Peyer's patch (tissue), 4 donors: ENCODE measurements at regions not wholly inside any gene's neighbourhood (a gene's known extent, or its start where the extent isn't known, plus 50 kb on each side); places are given as distances from the start of the nearest gene placed in this dataset.

ENCODE experiments used
- DNase-seq, 3 donors: peaks; one replicate each; pipeline ENCODE4 v3.0.0-alpha.2; 2017 to 2019
- H3K27ac ChIP-seq, 4 donors: fragments of 200-600 bp; sonication (generic); one replicate each; pipeline ENCODE4 v1.5.1; 2016 to 2019
- H3K27me3 ChIP-seq, 2 donors: fragments of 200-600 bp; sonication (generic); one replicate each; pipeline ENCODE4 v1.5.1; 2019
- H3K36me3 ChIP-seq, 3 donors: fragments of 200-600 bp; sonication (generic); one replicate each; pipeline ENCODE4 v1.5.1; 2016 to 2019
- H3K4me1 ChIP-seq, 4 donors: fragments of 200-600 bp; sonication (generic); one replicate each; pipeline ENCODE4 v1.5.1; 2016 to 2019
- H3K4me3 ChIP-seq, 4 donors: fragments of 200-600 bp; sonication (generic); 1 replicate in 3 of 4; 2 replicates in 1 of 4; pipeline ENCODE4 v1.5.1; 2016 to 2019; ENCODE audit warnings: mild to moderate bottlenecking in 1 of 4
- H3K9me3 ChIP-seq, 4 donors: fragments of 200-600 bp; sonication (generic); one replicate each; pipeline ENCODE4 v1.5.1; 2016 to 2019; ENCODE audit warnings: mild to moderate bottlenecking in 1 of 4
- POLR2A ChIP-seq, 2 donors: fragments of 450-650 bp; IDR thresholded peaks; one replicate each; pipeline ENCODE4 v1.5.1; 2017; ENCODE audit warnings: antibody characterized with exemption in 2 of 2, mild to moderate bottlenecking in 2 of 2, moderate library complexity in 2 of 2
- TF ChIP-seq, protein P1 (sequence below), 6 experiments: fragments of 450-650 bp in 4 of 6; fragments of 200-600 bp in 2 of 6; sonication (generic) in 1 of 6; IDR thresholded peaks; one replicate each; pipeline ENCODE4 v1.5.1; 2017 to 2019; ENCODE audit warnings: antibody characterized with exemption in 6 of 6, mild to moderate bottlenecking in 3 of 6, moderate library complexity in 1 of 6

DNA sequence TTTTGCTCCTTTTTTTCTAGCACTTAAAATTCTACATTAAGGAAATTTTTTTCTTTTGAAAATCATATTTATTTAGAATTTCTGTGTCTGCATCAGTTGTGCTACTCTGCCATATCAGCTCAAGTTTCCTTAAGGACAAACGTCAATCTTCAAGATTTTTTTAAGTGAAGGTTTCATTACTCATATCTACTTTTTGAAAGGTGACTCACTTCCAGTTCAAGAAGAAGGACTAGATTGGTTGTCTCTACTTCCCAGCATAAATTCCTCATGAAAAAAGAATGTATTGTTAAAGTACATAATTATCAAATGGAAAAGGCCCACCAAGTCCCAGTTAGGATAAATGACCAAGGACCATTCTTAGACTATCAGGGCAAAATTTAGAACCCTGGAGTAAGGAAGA is 626.5 kb downstream of the DMRTA1 start:
- TF ChIP-seq, protein P1, sequence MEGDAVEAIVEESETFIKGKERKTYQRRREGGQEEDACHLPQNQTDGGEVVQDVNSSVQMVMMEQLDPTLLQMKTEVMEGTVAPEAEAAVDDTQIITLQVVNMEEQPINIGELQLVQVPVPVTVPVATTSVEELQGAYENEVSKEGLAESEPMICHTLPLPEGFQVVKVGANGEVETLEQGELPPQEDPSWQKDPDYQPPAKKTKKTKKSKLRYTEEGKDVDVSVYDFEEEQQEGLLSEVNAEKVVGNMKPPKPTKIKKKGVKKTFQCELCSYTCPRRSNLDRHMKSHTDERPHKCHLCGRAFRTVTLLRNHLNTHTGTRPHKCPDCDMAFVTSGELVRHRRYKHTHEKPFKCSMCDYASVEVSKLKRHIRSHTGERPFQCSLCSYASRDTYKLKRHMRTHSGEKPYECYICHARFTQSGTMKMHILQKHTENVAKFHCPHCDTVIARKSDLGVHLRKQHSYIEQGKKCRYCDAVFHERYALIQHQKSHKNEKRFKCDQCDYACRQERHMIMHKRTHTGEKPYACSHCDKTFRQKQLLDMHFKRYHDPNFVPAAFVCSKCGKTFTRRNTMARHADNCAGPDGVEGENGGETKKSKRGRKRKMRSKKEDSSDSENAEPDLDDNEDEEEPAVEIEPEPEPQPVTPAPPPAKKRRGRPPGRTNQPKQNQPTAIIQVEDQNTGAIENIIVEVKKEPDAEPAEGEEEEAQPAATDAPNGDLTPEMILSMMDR (IDR thresholded peaks at IDR 0.05), result no peak
- no peak for TF ChIP-seq POLR2A (IDR thresholded peaks at IDR 0.05)
- H3K9me3 ChIP-seq, result no peaks in the 10 kb centered on the region
- H3K4me3 ChIP-seq, result no peak overlapping the region
- no peaks in the 10 kb centered on the region for H3K36me3 ChIP-seq
- no peak for DNase-seq
- no peaks in the 10 kb centered on the region for H3K27me3 ChIP-seq
- H3K4me1 ChIP-seq, result no peaks in the 10 kb centered on the region
- H3K27ac ChIP-seq, result no peak overlapping the region

DNA sequence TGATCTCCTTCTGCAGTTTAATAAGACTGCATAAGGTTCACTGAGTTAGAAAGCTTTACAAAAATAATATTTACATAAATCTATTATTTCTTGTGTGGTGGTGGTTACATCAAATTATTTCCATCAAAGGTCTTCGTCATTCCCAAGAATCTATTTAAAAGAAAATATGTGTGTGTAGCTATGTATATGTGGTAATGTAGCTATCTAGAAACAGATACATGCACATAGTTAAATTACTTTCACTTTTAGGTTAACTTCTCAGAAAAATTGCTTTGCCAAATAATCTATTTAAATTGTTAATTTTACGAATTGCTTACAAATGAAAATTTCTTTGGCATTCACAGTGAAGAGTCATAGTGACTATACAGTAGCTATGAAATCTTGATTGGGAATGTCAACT is 633.2 kb downstream of the DMRTA1 start:
- Histone ChIP-seq H3K36me3 (no peaks in the 10 kb centered on the region), H3K4me1 (no peaks in the 10 kb centered on the region), H3K9me3 (no peaks in the 10 kb centered on the region), H3K27me3 (no peaks in the 10 kb centered on the region), H3K27ac (no peak overlapping the region), H3K4me3 (no peak overlapping the region)
- TF ChIP-seq, protein P1 (IDR thresholded peaks at IDR 0.05), result no peak
- no peak for TF ChIP-seq POLR2A (IDR thresholded peaks at IDR 0.05)
- DNase-seq, result no peak

DNA sequence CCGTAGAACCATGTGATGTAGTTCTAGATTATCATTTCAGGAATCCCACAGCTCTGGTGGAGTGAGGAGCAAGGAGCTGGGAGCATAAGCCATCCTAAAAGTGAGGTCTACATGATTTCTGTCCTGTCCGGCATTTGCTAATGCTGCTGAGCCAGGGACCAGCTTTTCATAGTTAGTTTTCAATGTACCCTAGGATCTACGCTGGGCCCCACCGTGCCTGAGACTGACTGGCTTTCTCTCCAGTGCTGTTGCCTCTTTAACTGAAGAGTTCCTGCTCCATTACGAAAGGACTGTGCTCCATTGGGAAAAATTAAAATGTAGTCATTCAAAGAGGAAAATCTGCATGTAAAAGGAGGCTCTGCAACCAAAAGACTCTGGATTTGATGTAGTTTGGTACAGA is 634.8 kb downstream of the DMRTA1 start:
- Histone ChIP-seq H3K36me3 (no peaks in the 10 kb centered on the region), H3K9me3 (no peaks in the 10 kb centered on the region), H3K4me3 (no peak overlapping the region), H3K4me1 (no peaks in the 10 kb centered on the region), H3K27me3 (no peaks in the 10 kb centered on the region), H3K27ac (no peak overlapping the region)
- no peak for DNase-seq
- TF ChIP-seq, protein P1 (IDR thresholded peaks at IDR 0.05), result no peak
- TF ChIP-seq POLR2A (IDR thresholded peaks at IDR 0.05), result no peak

DNA sequence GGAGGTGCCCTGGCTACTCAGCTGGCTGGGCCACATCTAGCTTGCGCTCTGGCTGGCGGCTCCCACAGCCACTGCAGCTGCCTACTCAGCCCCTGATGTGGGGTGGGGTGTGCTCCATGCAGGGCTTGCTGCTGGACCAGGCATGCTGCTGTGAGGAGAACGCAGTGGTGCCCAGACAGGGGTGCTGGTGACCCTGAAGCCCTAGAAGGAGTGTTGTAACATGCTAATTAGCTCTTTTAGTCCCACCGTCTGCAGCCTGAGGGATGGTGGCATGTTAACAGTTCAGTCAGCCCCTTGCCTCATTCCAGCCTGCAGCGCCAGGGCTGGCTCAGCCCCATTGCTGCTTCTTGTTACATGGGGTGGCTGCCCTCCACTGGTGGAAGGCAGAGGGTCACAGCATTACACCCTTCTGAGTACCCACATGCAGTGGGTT is 642.3 kb downstream of the DMRTA1 start:
- no peak overlapping the region for H3K27ac ChIP-seq
- TF ChIP-seq POLR2A (IDR thresholded peaks at IDR 0.05), result no peak
- TF ChIP-seq, protein P1 (IDR thresholded peaks at IDR 0.05), result no peak
- no peak for DNase-seq
- H3K36me3 ChIP-seq, result no peaks in the 10 kb centered on the region
- H3K4me1 ChIP-seq, result no peaks in the 10 kb centered on the region
- H3K27me3 ChIP-seq, result no peaks in the 10 kb centered on the region
- no peaks in the 10 kb centered on the region for H3K9me3 ChIP-seq
- H3K4me3 ChIP-seq, result no peak overlapping the region

DNA sequence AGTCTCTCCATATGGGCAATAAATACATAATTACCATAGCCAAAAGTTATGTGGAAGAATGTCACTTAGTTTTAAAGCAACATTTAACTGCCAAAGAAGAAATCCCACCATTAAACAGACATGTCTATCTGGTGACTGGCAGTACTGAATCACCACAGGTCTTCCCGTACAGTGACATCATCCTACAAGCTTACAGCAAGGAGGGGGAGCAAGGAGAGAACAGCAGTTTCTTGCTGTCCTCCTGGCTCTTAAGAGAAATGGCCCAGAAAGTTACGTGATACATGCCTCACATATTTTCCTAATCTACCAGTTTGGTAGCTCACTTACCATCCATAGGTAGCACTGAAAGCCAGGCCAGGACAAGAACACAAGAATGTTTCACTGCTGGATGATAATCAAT is 671.0 kb downstream of the DMRTA1 start:
- Histone ChIP-seq H3K27ac (no peak overlapping the region), H3K4me1 (no peaks in the 10 kb centered on the region)

More for the DNA sequence above, 671.0 kb downstream of the DMRTA1 start:
- TF ChIP-seq, protein P1 (IDR thresholded peaks at IDR 0.05), result no peak
- no peak for TF ChIP-seq POLR2A (IDR thresholded peaks at IDR 0.05)
- Histone ChIP-seq H3K4me3 (no peak overlapping the region), H3K27me3 (no peaks in the 10 kb centered on the region), H3K36me3 (no peaks in the 10 kb centered on the region), H3K9me3 (no peaks in the 10 kb centered on the region)
- DNase-seq, result no peak
